PC-3 (cell line): ENCODE measurements at regions not wholly inside any gene's neighbourhood (a gene's known extent, or its start where the extent isn't known, plus 50 kb on each side); places are given as distances from the start of the nearest gene placed in this dataset.

Source experiments
- ATAC-seq: fragments of 200-7000 bp; cut with Tn5 transposase; 2 replicates; pipeline ENCODE4 v1.9.1; 2020; ENCODE audit warnings: mild to moderate bottlenecking, moderate library complexity
- BruUV-seq: library from RNA; stranded (reverse); fragments of 400-500 nt; replicated peaks from 2 replicates; lab custom pipeline; 2021; lab: Mats Ljungman, UMichigan
- CTCF ChIA-PET: fragments of 300-600 bp; sonication (Branson Sonifier 250); formaldehyde crosslinking; loops from one replicate; lab custom pipeline; 2022; ENCODE audit warnings: antibody characterized with exemption; lab: Charles Lee
- POLR2A ChIA-PET: fragments of 300-600 bp; sonication (Branson Sonifier 250); formaldehyde crosslinking; loops from one replicate; lab custom pipeline; 2022; ENCODE audit warnings: antibody characterized with exemption; ENCODE audit not compliant: unreplicated experiment; lab: Charles Lee
- DNase-seq: peaks from one replicate; pipeline ENCODE4 v3.0.0-alpha.2; 2015
- H2AFZ ChIP-seq: fragments of 300-600 bp; sonication (generic); 2 replicates; pipeline ENCODE4 v1.6.0; 2016; ENCODE audit warnings: antibody characterized with exemption, low read length
- H3F3A ChIP-seq: fragments of 300-600 bp; sonication (generic); one replicate; pipeline ENCODE4 v1.6.0; 2017; ENCODE audit warnings: antibody characterized with exemption, low read length, control low read depth, mild to moderate bottlenecking; ENCODE audit not compliant: unreplicated experiment
- H3K27ac ChIP-seq: fragments of 300-600 bp; sonication (generic); 2 replicates; pipeline ENCODE4 v1.5.1; 2016; ENCODE audit warnings: mild to moderate bottlenecking, low read length
- H3K27me3 ChIP-seq: fragments of 300-600 bp; sonication (generic); 2 replicates; pipeline ENCODE4 v1.6.1; 2016; ENCODE audit warnings: low read length, mixed read lengths
- H3K36me3 ChIP-seq: fragments of 300-600 bp; sonication (generic); 2 replicates; pipeline ENCODE4 v1.6.1; 2016; ENCODE audit warnings: low read depth, mixed run types, low read length, mixed read lengths
- H3K4me1 ChIP-seq: fragments of 300-600 bp; sonication (generic); 2 replicates; pipeline ENCODE4 v1.5.1; 2016; ENCODE audit warnings: low read length; ENCODE audit not compliant: insufficient read depth
- H3K4me2 ChIP-seq: fragments of 300-600 bp; sonication (generic); 2 replicates; pipeline ENCODE4 v1.6.0; 2016; ENCODE audit warnings: low read length
- H3K4me3 ChIP-seq: fragments of 300-600 bp; sonication (generic); 2 replicates; pipeline ENCODE4 v1.5.1; 2016; ENCODE audit warnings: mild to moderate bottlenecking, low read length, mixed read lengths
- H3K79me2 ChIP-seq: fragments of 300-600 bp; sonication (generic); 2 replicates; pipeline ENCODE4 v1.6.1; 2017; ENCODE audit warnings: low read length, mixed read lengths
- H3K9ac ChIP-seq: fragments of 300-600 bp; sonication (generic); 2 replicates; pipeline ENCODE4 v1.6.0; 2016; ENCODE audit warnings: mild to moderate bottlenecking, low read length
- H3K9me2 ChIP-seq: fragments of 300-600 bp; sonication (generic); replicated peaks from 2 replicates; pipeline ENCODE4 v1.6.1; 2016; ENCODE audit warnings: mixed run types, low read length, mixed read lengths
- H3K9me3 ChIP-seq: fragments of 300-600 bp; sonication (generic); 2 replicates; pipeline ENCODE4 v1.6.1; 2016; ENCODE audit warnings: low read length, mixed read lengths
- H4K20me1 ChIP-seq: fragments of 300-600 bp; sonication (generic); 2 replicates; pipeline ENCODE4 v1.6.1; 2016; ENCODE audit warnings: low read length, mixed read lengths
- EZH2 ChIP-seq: fragments of 300-600 bp; sonication (generic); IDR thresholded peaks from one replicate; pipeline ENCODE4 v1.6.1; 2017; ENCODE audit warnings: antibody characterized with exemption, mild to moderate bottlenecking, low read length; ENCODE audit not compliant: unreplicated experiment
- EZH2phosphoT487 ChIP-seq: fragments of 300-600 bp; sonication (generic); IDR thresholded peaks from 2 replicates; pipeline ENCODE4 v1.6.1; 2018; ENCODE audit warnings: mild to moderate bottlenecking, antibody characterized with exemption, low read length, borderline replicate concordance
- intact Hi-C: fragments of 100-400 bp; cut with micrococcal nuclease; formaldehyde crosslinking; loops from 2 replicates; pipeline ENCODE4 v1.9.0; 2023
- TF ChIP-seq, protein P1 (sequence below): fragments of 300-600 bp; sonication (generic); conservative IDR thresholded peaks from 2 replicates; pipeline ENCODE4 v1.5.1; 2017; ENCODE audit warnings: antibody characterized with exemption, low read depth, mild to moderate bottlenecking, low read length

DNA sequence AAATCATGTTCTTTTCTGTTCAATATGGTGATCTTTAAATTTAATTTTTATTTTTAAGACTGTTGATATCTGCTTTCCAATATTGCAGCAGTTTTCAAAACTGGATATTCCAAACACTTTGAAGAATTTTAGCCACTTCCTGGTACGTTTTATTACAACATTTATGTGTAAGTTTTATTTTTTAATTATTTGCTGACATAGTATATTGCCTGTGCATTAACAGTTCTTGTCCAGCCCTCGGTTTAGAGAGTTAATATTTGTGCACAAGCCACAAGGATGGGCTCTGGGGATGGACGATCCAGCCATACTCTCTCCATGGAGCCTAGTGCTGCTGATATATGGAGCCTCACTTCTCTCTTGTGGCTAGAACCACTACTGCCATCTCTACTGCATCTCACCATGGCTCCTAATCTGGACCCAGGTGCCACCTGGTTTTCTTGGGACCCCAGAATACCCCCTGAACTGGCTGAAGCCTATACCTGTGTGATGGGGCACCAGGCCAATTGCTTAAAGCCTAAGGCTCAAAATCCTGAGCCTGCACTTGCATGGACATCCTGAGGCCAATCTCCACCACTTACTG is 262.5 kb downstream of the RASSF9 start:
- Histone ChIP-seq H3F3A (no peaks in the 10 kb centered on the region), H3K36me3 (no peaks in the 10 kb centered on the region), H3K79me2 (no peaks in the 10 kb centered on the region), H3K4me1 (no peaks in the 10 kb centered on the region), H3K9me3 (no peaks in the 10 kb centered on the region), H2AFZ (no peak overlapping the region), H3K9me2 (no peaks in the 10 kb centered on the region), H3K27me3 (no peaks in the 10 kb centered on the region), H4K20me1 (no peaks in the 10 kb centered on the region), H3K4me3 (no peak overlapping the region), H3K4me2 (no peak overlapping the region), H3K27ac (no peak overlapping the region), H3K9ac (no peak overlapping the region)
- TF ChIP-seq EZH2 (no peak), EZH2phosphoT487 (no peak)
- TF ChIP-seq, protein P1, sequence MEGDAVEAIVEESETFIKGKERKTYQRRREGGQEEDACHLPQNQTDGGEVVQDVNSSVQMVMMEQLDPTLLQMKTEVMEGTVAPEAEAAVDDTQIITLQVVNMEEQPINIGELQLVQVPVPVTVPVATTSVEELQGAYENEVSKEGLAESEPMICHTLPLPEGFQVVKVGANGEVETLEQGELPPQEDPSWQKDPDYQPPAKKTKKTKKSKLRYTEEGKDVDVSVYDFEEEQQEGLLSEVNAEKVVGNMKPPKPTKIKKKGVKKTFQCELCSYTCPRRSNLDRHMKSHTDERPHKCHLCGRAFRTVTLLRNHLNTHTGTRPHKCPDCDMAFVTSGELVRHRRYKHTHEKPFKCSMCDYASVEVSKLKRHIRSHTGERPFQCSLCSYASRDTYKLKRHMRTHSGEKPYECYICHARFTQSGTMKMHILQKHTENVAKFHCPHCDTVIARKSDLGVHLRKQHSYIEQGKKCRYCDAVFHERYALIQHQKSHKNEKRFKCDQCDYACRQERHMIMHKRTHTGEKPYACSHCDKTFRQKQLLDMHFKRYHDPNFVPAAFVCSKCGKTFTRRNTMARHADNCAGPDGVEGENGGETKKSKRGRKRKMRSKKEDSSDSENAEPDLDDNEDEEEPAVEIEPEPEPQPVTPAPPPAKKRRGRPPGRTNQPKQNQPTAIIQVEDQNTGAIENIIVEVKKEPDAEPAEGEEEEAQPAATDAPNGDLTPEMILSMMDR: no peak
- BruUV-seq: no TSS peak
- intact Hi-C loops: loop anchor here (2.0 kb wide), 1 partner anchor 105 kb away; no protein-coding TSS in a partner anchor
- DNase-seq: no peak
- no peak for ATAC-seq
- ChIA-PET POLR2A (no interaction called here), CTCF (no interaction called here)

- no peak overlapping the region for H3K4me3 ChIP-seq
- H3K36me3 ChIP-seq: no peaks in the 10 kb centered on the region
- H3K27me3 ChIP-seq: no peaks in the 10 kb centered on the region
- no peak overlapping the region for H3K27ac ChIP-seq
- H3K9me2 ChIP-seq: no peaks in the 10 kb centered on the region
- no TSS peak for BruUV-seq
- H3K4me2 ChIP-seq: no peak overlapping the region
- ATAC-seq (no peak), DNase-seq (no peak)
- no peaks in the 10 kb centered on the region for H3F3A ChIP-seq
- H3K79me2 ChIP-seq: no peaks in the 10 kb centered on the region
- ChIA-PET POLR2A (no interaction called here), CTCF (no interaction called here)
- H3K9me3 ChIP-seq: no peaks in the 10 kb centered on the region
- no peaks in the 10 kb centered on the region for H4K20me1 ChIP-seq
- intact Hi-C loops: loop anchor here (2.0 kb wide), 1 partner anchor 105 kb away; no protein-coding TSS in a partner anchor
- no peaks in the 10 kb centered on the region for H3K4me1 ChIP-seq
- no peak overlapping the region for H2AFZ ChIP-seq
- TF ChIP-seq, protein P1: no peak
- TF ChIP-seq EZH2 (no peak), EZH2phosphoT487 (no peak)
- H3K9ac ChIP-seq: no peak overlapping the region
Observed at GRCh38 chr12:85574291-85574690, 261.9 kb downstream of the RASSF9 start.
